ENCODE measurements at regions not wholly inside any gene's neighbourhood (a gene's known extent, or its start where the extent isn't known, plus 50 kb on each side); places are given as distances from the start of the nearest gene placed in this dataset.
"Not testable (repeated sequence)": the region's sequence is repeated elsewhere in the genome, so short reads cannot be mapped to it uniquely, and the experiment has no call there.

- peaks cover 11% of the 10 kb centered on the region for H3K9me3 Mint-ChIP-seq
- no peaks in the 10 kb centered on the region for H3K4me1 Mint-ChIP-seq
- H3K27ac Mint-ChIP-seq: no peak overlapping the region
- H3K4me3 Mint-ChIP-seq: no peak overlapping the region
- no peaks in the 10 kb centered on the region for H3K36me3 Mint-ChIP-seq (ENCODE audit: low read depth)
- peaks cover 16% of the 10 kb centered on the region for H3K27me3 Mint-ChIP-seq
- ATAC-seq (replicated peaks): no peak
Measured at GRCh38 chr2:161480123-161480522, 64.0 kb downstream of the TBR1 start.

GRCh38 chr2:161481619-161482018, 65.5 kb downstream of the TBR1 start:
- ATAC-seq (replicated peaks): no peak
- H3K27ac Mint-ChIP-seq: no peak overlapping the region
- H3K4me1 Mint-ChIP-seq: no peaks in the 10 kb centered on the region
- no peaks in the 10 kb centered on the region for H3K36me3 Mint-ChIP-seq (ENCODE audit: low read depth)
- peaks cover 10% of the 10 kb centered on the region for H3K27me3 Mint-ChIP-seq
- no peak overlapping the region for H3K4me3 Mint-ChIP-seq
- peaks cover 11% of the 10 kb centered on the region for H3K9me3 Mint-ChIP-seq

GRCh38 chr2:161484061-161484460, 68.0 kb downstream of the TBR1 start:
- H3K4me3 Mint-ChIP-seq: no peak overlapping the region
- no peak overlapping the region for H3K27ac Mint-ChIP-seq
- H3K9me3 Mint-ChIP-seq: peaks cover 9% of the 10 kb centered on the region
- H3K36me3 Mint-ChIP-seq (ENCODE audit: low read depth): no peaks in the 10 kb centered on the region
- ATAC-seq (replicated peaks): no peak
- H3K27me3 Mint-ChIP-seq: peaks cover 9% of the 10 kb centered on the region
- no peaks in the 10 kb centered on the region for H3K4me1 Mint-ChIP-seq

GRCh38 chr2:161486111-161486510, 70.0 kb downstream of the TBR1 start:
- H3K4me3 Mint-ChIP-seq: no peak overlapping the region
- no peaks in the 10 kb centered on the region for H3K4me1 Mint-ChIP-seq
- peaks cover 9% of the 10 kb centered on the region for H3K27me3 Mint-ChIP-seq
- no peak overlapping the region for H3K27ac Mint-ChIP-seq
- ATAC-seq (replicated peaks): no peak
- H3K36me3 Mint-ChIP-seq (ENCODE audit: low read depth): no peaks in the 10 kb centered on the region
- H3K9me3 Mint-ChIP-seq: peaks cover 4% of the 10 kb centered on the region

- H3K4me3 Mint-ChIP-seq: no peak overlapping the region
- ATAC-seq (replicated peaks): no peak
- no peak overlapping the region for H3K27ac Mint-ChIP-seq
- H3K27me3 Mint-ChIP-seq: peaks cover 9% of the 10 kb centered on the region
- no peaks in the 10 kb centered on the region for H3K36me3 Mint-ChIP-seq (ENCODE audit: low read depth)
- no peaks in the 10 kb centered on the region for H3K4me1 Mint-ChIP-seq
- H3K9me3 Mint-ChIP-seq: no peaks in the 10 kb centered on the region
Measured at GRCh38 chr2:161488131-161488699, 72.1 kb downstream of the TBR1 start.

GRCh38 chr2:161488879-161489278, 72.8 kb downstream of the TBR1 start:
- no peaks in the 10 kb centered on the region for H3K9me3 Mint-ChIP-seq
- H3K36me3 Mint-ChIP-seq (ENCODE audit: low read depth): no peaks in the 10 kb centered on the region
- no peak for ATAC-seq (replicated peaks)
- no peak overlapping the region for H3K27ac Mint-ChIP-seq
- H3K4me3 Mint-ChIP-seq: no peak overlapping the region
- no peaks in the 10 kb centered on the region for H3K4me1 Mint-ChIP-seq
- H3K27me3 Mint-ChIP-seq: peaks cover 9% of the 10 kb centered on the region

- peaks cover 25% of the 10 kb centered on the region for H3K27me3 Mint-ChIP-seq
- peak overlapping the region; percentile 32 for H3K27ac Mint-ChIP-seq
- not testable (repeated sequence) for H3K36me3 Mint-ChIP-seq (ENCODE audit: low read depth); H3K9me3 Mint-ChIP-seq; H3K4me1 Mint-ChIP-seq
- peak overlapping the region; percentile 78 for H3K4me3 Mint-ChIP-seq
- peak; percentile 70 for ATAC-seq (replicated peaks)
Measured at GRCh38 chr2:161500892-161501610, 85.0 kb downstream of the TBR1 start.

- not testable (repeated sequence) for H3K4me1 Mint-ChIP-seq; H3K4me3 Mint-ChIP-seq; H3K36me3 Mint-ChIP-seq (ENCODE audit: low read depth); H3K9me3 Mint-ChIP-seq; H3K27ac Mint-ChIP-seq
- H3K27me3 Mint-ChIP-seq: peaks cover 25% of the 10 kb centered on the region
- peak; percentile 32 for ATAC-seq (replicated peaks)
Measured at GRCh38 chr2:161502279-161502678, 86.2 kb downstream of the TBR1 start.

- not testable (repeated sequence) for H3K9me3 Mint-ChIP-seq; ATAC-seq (replicated peaks); H3K36me3 Mint-ChIP-seq (ENCODE audit: low read depth); H3K4me3 Mint-ChIP-seq; H3K4me1 Mint-ChIP-seq; H3K27ac Mint-ChIP-seq
- H3K27me3 Mint-ChIP-seq: peaks cover 21% of the 10 kb centered on the region
Measured at GRCh38 chr2:161504628-161505289, 88.7 kb downstream of the TBR1 start.

- H3K27ac Mint-ChIP-seq; H3K36me3 Mint-ChIP-seq (ENCODE audit: low read depth); ATAC-seq (replicated peaks); H3K9me3 Mint-ChIP-seq; H3K4me1 Mint-ChIP-seq; H3K4me3 Mint-ChIP-seq: not testable (repeated sequence)
- peaks cover 24% of the 10 kb centered on the region for H3K27me3 Mint-ChIP-seq
Measured at GRCh38 chr2:161505466-161505865, 89.4 kb downstream of the TBR1 start.

- not testable (repeated sequence) for H3K4me3 Mint-ChIP-seq; H3K36me3 Mint-ChIP-seq (ENCODE audit: low read depth); H3K27ac Mint-ChIP-seq
Measured at GRCh38 chr2:161513295-161514032, 97.4 kb downstream of the TBR1 start.

GRCh38 chr2:161522796-161523195, 101.4 kb upstream of the SLC4A10 start:
- ATAC-seq (replicated peaks): no peak
- H3K36me3 Mint-ChIP-seq (ENCODE audit: low read depth): no peaks in the 10 kb centered on the region
- peaks cover 3% of the 10 kb centered on the region for H3K27me3 Mint-ChIP-seq
- no peak overlapping the region for H3K27ac Mint-ChIP-seq
- no peaks in the 10 kb centered on the region for H3K4me1 Mint-ChIP-seq
- H3K9me3 Mint-ChIP-seq: peaks cover 5% of the 10 kb centered on the region
- no peak overlapping the region for H3K4me3 Mint-ChIP-seq

More at GRCh38 chr2:161513295-161514032, 97.4 kb downstream of the TBR1 start:
- ATAC-seq (replicated peaks); H3K4me1 Mint-ChIP-seq; H3K9me3 Mint-ChIP-seq: not testable (repeated sequence)
- H3K27me3 Mint-ChIP-seq: peaks cover 21% of the 10 kb centered on the region

- no peak for ATAC-seq (replicated peaks)
- Mint-ChIP-seq H3K27ac (no peak overlapping the region), H3K36me3 (ENCODE audit: low read depth) (no peaks in the 10 kb centered on the region), H3K4me3 (no peak overlapping the region), H3K4me1 (no peaks in the 10 kb centered on the region), H3K9me3 (peaks cover 22% of the 10 kb centered on the region), H3K27me3 (peaks cover 29% of the 10 kb centered on the region)
Measured at GRCh38 chr2:161533218-161533617, 91.0 kb upstream of the SLC4A10 start.

GRCh38 chr2:161546635-161547034, 77.6 kb upstream of the SLC4A10 start:
- Mint-ChIP-seq H3K9me3 (no peaks in the 10 kb centered on the region), H3K36me3 (ENCODE audit: low read depth) (no peaks in the 10 kb centered on the region), H3K27me3 (peaks cover 7% of the 10 kb centered on the region), H3K4me3 (no peak overlapping the region), H3K27ac (no peak overlapping the region), H3K4me1 (no peaks in the 10 kb centered on the region)
- no peak for ATAC-seq (replicated peaks)

- Mint-ChIP-seq H3K4me3 (no peak overlapping the region), H3K27ac (no peak overlapping the region), H3K27me3 (peaks cover 7% of the 10 kb centered on the region), H3K36me3 (ENCODE audit: low read depth) (no peaks in the 10 kb centered on the region), H3K9me3 (no peaks in the 10 kb centered on the region), H3K4me1 (no peaks in the 10 kb centered on the region)
- ATAC-seq (replicated peaks): no peak
Measured at GRCh38 chr2:161547130-161547529, 77.1 kb upstream of the SLC4A10 start.

Data from activated T-helper 17 cell treated with anti-CD3 and anti-CD28 coated beads, Interleukin-2, amount 50 U/mL, for 72 hours (primary cell).